Right lobe of liver (tissue), 4 donors: ENCODE measurements at regions not wholly inside any gene's neighbourhood (a gene's known extent, or its start where the extent isn't known, plus 50 kb on each side); places are given as distances from the start of the nearest gene placed in this dataset.

ENCODE experiments used
- CTCF ChIP-seq, 4 donors: fragments of 200-600 bp in 3 of 4; fragments of 450-650 bp in 1 of 4; IDR thresholded peaks; one replicate each; pipeline versions ENCODE4 v1.5.1 to v1.8.0; 2016 to 2022; ENCODE audit warnings: antibody characterized with exemption in 4 of 4, mild to moderate bottlenecking in 2 of 4
- POLR2A ChIP-seq: fragments of 450-650 bp; IDR thresholded peaks from one replicate; pipeline ENCODE4 v1.6.1; 2017; ENCODE audit warnings: antibody characterized with exemption, mild to moderate bottlenecking
- donor health status: DM: no; HTN: no; CAD: no.
- donor health status: DM: no; HTN: no; CAD: no.
- donor health status: DM: no; HTN: yes; CAD: no.

GRCh38 chr6:97812940-97813339 is 529.9 kb upstream of the MMS22L start:
- no peak for TF ChIP-seq CTCF (IDR thresholded peaks at IDR 0.05)
- TF ChIP-seq POLR2A, result no peak
